HG02678 (cell line): ENCODE measurements at regions not wholly inside any gene's neighbourhood (a gene's known extent, or its start where the extent isn't known, plus 50 kb on each side); places are given as distances from the start of the nearest gene placed in this dataset.
A peak's percentile ranks its signal among the peaks of the same experiment; 100 is the strongest.

Experiments used
- ATAC-seq: cut with Tn5 transposase; IDR thresholded peaks from one replicate; pipeline ENCODE4 v1.9.1; 2021; ENCODE audit warnings: mild to moderate bottlenecking, moderate library complexity; ENCODE audit not compliant: unreplicated experiment

- no peak for ATAC-seq
Observed at GRCh38 chr13:77425705-77426104, 98.8 kb upstream of the MYCBP2 start.

GRCh38 chr13:77423296-77423695, 96.4 kb upstream of the MYCBP2 start:
- no peak for ATAC-seq

- no peak for ATAC-seq
Observed at GRCh38 chr13:77422724-77423123, 95.8 kb upstream of the MYCBP2 start.

- ATAC-seq = no peak
Observed at GRCh38 chr13:77417897-77418296, 91.0 kb upstream of the MYCBP2 start.

GRCh38 chr13:77416666-77417212, 89.8 kb upstream of the MYCBP2 start:
- no peak for ATAC-seq

GRCh38 chr13:77415253-77416071, 88.6 kb upstream of the MYCBP2 start:
- peak; percentile 81 for ATAC-seq

- ATAC-seq = no peak
Observed at GRCh38 chr13:77412860-77413259, 86.0 kb upstream of the MYCBP2 start.

GRCh38 chr13:77412116-77412635, 85.3 kb upstream of the MYCBP2 start:
- no peak for ATAC-seq

- ATAC-seq = no peak
Observed at GRCh38 chr13:77409412-77409811, 82.5 kb upstream of the MYCBP2 start.

- ATAC-seq = no peak
Observed at GRCh38 chr13:77406644-77407440, 79.9 kb upstream of the MYCBP2 start.

GRCh38 chr13:77398825-77399620, 72.1 kb upstream of the MYCBP2 start:
- no peak for ATAC-seq

- ATAC-seq = no peak
Observed at GRCh38 chr13:77397636-77398035, 70.7 kb upstream of the MYCBP2 start.

- ATAC-seq = no peak
Observed at GRCh38 chr13:77391475-77391874, 64.6 kb upstream of the MYCBP2 start.

- no peak for ATAC-seq
Observed at GRCh38 chr13:77390391-77390790, 63.5 kb upstream of the MYCBP2 start.

GRCh38 chr13:77389625-77390000, 62.7 kb upstream of the MYCBP2 start:
- ATAC-seq = peak; percentile 65

GRCh38 chr13:77388944-77389624, 62.2 kb upstream of the MYCBP2 start:
- ATAC-seq = peak; percentile 6

- ATAC-seq = no peak
Observed at GRCh38 chr13:77387607-77388200, 60.8 kb upstream of the MYCBP2 start.

GRCh38 chr13:77386880-77387606, 60.1 kb upstream of the MYCBP2 start:
- peak; percentile 61 for ATAC-seq

- no peak for ATAC-seq
Observed at GRCh38 chr13:77386046-77386445, 59.2 kb upstream of the MYCBP2 start.
